ENCODE measurements at regions not wholly inside any gene's neighbourhood (a gene's known extent, or its start where the extent isn't known, plus 50 kb on each side); places are given as distances from the start of the nearest gene placed in this dataset.

DNA sequence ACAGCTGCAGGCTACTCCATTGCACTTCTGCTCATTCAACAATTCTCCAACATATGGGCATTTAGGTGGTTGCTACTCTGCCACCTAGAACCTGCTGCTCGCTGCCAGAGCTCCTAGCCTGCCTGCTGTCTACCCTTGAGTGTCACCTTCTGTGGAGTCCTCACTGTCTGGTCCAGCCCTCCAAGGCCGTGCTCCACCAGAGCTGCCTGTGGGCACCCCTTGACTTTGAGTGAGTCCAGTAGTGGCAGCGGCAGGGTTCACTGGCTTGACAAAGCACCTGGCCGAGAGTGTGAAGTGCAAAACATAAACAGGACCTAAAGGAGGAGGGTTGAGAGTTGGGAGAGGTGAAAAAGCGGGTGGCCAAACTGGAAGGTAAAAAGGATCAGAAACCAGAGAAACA, 120.3 kb upstream of the DNAH14 start:
- H3K4me1 ChIP-seq (ENCODE audit: control insufficient read depth in 4 of 4, insufficient read depth in 4 of 4, low read length in 3 of 4): no peaks in the 10 kb centered on the region
- no peaks in the 10 kb centered on the region for H3K27me3 ChIP-seq (ENCODE audit: control insufficient read depth in 4 of 4, insufficient read depth in 4 of 4, low read length in 3 of 4)
- no peaks in the 10 kb centered on the region for H3K36me3 ChIP-seq (ENCODE audit: control insufficient read depth in 4 of 4, insufficient read depth in 3 of 4, low read depth in 1 of 4, low read length in 3 of 4)
- TF ChIP-seq SP1 (IDR thresholded peaks at IDR 0.05) (no peak), EGR1 (IDR thresholded peaks at IDR 0.05; ENCODE audit: low read depth in 2 of 2) (no peak), RXRA (IDR thresholded peaks at IDR 0.05) (no peak), RAD21 (IDR thresholded peaks at IDR 0.05) (no peak), HNF4A (conservative IDR thresholded peaks at IDR 0.05) (no peak), YY1 (IDR thresholded peaks at IDR 0.05) (no peak), NR2F2 (IDR thresholded peaks at IDR 0.05) (no peak), FOXA1 (IDR thresholded peaks at IDR 0.05) (no peak), FOXA2 (IDR thresholded peaks at IDR 0.05) (no peak)
- TF ChIP-seq, protein P1, sequence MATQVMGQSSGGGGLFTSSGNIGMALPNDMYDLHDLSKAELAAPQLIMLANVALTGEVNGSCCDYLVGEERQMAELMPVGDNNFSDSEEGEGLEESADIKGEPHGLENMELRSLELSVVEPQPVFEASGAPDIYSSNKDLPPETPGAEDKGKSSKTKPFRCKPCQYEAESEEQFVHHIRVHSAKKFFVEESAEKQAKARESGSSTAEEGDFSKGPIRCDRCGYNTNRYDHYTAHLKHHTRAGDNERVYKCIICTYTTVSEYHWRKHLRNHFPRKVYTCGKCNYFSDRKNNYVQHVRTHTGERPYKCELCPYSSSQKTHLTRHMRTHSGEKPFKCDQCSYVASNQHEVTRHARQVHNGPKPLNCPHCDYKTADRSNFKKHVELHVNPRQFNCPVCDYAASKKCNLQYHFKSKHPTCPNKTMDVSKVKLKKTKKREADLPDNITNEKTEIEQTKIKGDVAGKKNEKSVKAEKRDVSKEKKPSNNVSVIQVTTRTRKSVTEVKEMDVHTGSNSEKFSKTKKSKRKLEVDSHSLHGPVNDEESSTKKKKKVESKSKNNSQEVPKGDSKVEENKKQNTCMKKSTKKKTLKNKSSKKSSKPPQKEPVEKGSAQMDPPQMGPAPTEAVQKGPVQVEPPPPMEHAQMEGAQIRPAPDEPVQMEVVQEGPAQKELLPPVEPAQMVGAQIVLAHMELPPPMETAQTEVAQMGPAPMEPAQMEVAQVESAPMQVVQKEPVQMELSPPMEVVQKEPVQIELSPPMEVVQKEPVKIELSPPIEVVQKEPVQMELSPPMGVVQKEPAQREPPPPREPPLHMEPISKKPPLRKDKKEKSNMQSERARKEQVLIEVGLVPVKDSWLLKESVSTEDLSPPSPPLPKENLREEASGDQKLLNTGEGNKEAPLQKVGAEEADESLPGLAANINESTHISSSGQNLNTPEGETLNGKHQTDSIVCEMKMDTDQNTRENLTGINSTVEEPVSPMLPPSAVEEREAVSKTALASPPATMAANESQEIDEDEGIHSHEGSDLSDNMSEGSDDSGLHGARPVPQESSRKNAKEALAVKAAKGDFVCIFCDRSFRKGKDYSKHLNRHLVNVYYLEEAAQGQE (IDR thresholded peaks at IDR 0.05): no peak
- TF ChIP-seq, protein P2, sequence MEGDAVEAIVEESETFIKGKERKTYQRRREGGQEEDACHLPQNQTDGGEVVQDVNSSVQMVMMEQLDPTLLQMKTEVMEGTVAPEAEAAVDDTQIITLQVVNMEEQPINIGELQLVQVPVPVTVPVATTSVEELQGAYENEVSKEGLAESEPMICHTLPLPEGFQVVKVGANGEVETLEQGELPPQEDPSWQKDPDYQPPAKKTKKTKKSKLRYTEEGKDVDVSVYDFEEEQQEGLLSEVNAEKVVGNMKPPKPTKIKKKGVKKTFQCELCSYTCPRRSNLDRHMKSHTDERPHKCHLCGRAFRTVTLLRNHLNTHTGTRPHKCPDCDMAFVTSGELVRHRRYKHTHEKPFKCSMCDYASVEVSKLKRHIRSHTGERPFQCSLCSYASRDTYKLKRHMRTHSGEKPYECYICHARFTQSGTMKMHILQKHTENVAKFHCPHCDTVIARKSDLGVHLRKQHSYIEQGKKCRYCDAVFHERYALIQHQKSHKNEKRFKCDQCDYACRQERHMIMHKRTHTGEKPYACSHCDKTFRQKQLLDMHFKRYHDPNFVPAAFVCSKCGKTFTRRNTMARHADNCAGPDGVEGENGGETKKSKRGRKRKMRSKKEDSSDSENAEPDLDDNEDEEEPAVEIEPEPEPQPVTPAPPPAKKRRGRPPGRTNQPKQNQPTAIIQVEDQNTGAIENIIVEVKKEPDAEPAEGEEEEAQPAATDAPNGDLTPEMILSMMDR (IDR thresholded peaks at IDR 0.05; ENCODE audit: low read depth, low read length, missing input control): no peak
- peaks cover 0 to 2% (median 0%) of the 10 kb centered on the region in 4 donors for H3K9me3 ChIP-seq (ENCODE audit: control insufficient read depth in 4 of 4, low read length in 3 of 4)
- 94% methylated on average over 5 of the region's 5 CpGs for WGBS
- DNase-seq (ENCODE audit: low spot score): no peak
- no peak overlapping the region for H3K9ac ChIP-seq (ENCODE audit: low read depth in 1 of 2, low read length in 2 of 2)
- H3K4me3 ChIP-seq (ENCODE audit: low read depth in 1 of 3, low read length in 3 of 3): no peak overlapping the region
- no peak overlapping the region for H3K27ac ChIP-seq (ENCODE audit: low read depth in 1 of 2, low read length in 2 of 2)

DNA sequence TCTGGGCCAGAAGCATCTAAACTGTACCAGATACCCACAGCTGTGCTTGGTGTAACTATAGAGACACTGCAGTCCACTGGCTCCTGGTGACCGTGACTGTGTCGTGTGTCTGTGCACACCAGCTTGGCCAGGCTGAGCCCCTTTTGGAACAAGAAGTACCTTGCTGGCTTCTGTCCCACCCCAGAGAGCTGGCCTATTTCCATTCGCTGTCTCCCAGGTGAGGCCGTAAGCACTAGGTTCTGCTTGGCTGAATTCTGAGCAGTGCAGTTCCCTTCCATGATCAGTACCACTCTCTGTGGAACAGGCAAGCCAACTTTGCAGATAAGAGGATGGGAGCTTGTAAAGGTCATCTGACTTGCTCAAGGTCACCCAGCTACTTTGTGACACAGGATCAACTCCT, 119.9 kb upstream of the DNAH14 start:
- Histone ChIP-seq H3K9me3 (ENCODE audit: control insufficient read depth in 4 of 4, low read length in 3 of 4) (peaks cover 0 to 2% (median 0%) of the 10 kb centered on the region in 4 donors), H3K36me3 (ENCODE audit: control insufficient read depth in 4 of 4, insufficient read depth in 3 of 4, low read depth in 1 of 4, low read length in 3 of 4) (no peaks in the 10 kb centered on the region), H3K27me3 (ENCODE audit: control insufficient read depth in 4 of 4, insufficient read depth in 4 of 4, low read length in 3 of 4) (no peaks in the 10 kb centered on the region), H3K9ac (ENCODE audit: low read depth in 1 of 2, low read length in 2 of 2) (no peak overlapping the region), H3K4me1 (ENCODE audit: control insufficient read depth in 4 of 4, insufficient read depth in 4 of 4, low read length in 3 of 4) (no peaks in the 10 kb centered on the region), H3K27ac (ENCODE audit: low read depth in 1 of 2, low read length in 2 of 2) (no peak overlapping the region), H3K4me3 (ENCODE audit: low read depth in 1 of 3, low read length in 3 of 3) (no peak overlapping the region)
- TF ChIP-seq TAF1 (conservative IDR thresholded peaks at IDR 0.05): no peak
- TF ChIP-seq HNF4G (IDR thresholded peaks at IDR 0.05): no peak
- TF ChIP-seq YY1 (IDR thresholded peaks at IDR 0.05): no peak
- TF ChIP-seq, protein P3, sequence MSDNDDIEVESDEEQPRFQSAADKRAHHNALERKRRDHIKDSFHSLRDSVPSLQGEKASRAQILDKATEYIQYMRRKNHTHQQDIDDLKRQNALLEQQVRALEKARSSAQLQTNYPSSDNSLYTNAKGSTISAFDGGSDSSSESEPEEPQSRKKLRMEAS (IDR thresholded peaks at IDR 0.05): no peak
- no peak for TF ChIP-seq SP1 (IDR thresholded peaks at IDR 0.05)
- DNase-seq (ENCODE audit: low spot score): no peak
- 96% methylated on average over 4 of the region's 4 CpGs for WGBS

DNA sequence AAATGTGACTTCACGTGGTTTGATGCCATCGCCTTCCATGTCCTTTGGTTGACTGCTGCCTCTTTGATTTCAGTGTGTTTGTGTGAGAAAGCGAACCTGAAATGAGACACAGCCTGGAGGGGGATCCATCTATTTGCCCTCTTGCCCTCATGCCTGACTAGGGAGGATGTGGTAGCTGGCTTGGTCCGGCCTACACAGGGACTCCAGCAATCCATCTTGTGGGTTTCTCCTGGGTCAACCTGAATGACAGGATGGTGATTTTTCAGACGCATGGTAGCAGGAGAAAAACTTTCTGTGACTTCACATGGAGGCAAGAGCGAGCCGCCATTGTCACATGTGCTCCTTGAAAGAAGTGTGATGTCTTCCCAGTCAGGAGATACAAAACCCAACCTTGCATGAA, 117.9 kb upstream of the DNAH14 start:
- Histone ChIP-seq H3K9ac (ENCODE audit: low read depth in 1 of 2, low read length in 2 of 2) (no peak overlapping the region), H3K4me3 (ENCODE audit: low read depth in 1 of 3, low read length in 3 of 3) (no peak overlapping the region), H3K4me1 (ENCODE audit: control insufficient read depth in 4 of 4, insufficient read depth in 4 of 4, low read length in 3 of 4) (no peaks in the 10 kb centered on the region), H3K27me3 (ENCODE audit: control insufficient read depth in 4 of 4, insufficient read depth in 4 of 4, low read length in 3 of 4) (no peaks in the 10 kb centered on the region), H3K36me3 (ENCODE audit: control insufficient read depth in 4 of 4, insufficient read depth in 3 of 4, low read depth in 1 of 4, low read length in 3 of 4) (no peaks in the 10 kb centered on the region), H3K27ac (ENCODE audit: low read depth in 1 of 2, low read length in 2 of 2) (no peak overlapping the region), H3K9me3 (ENCODE audit: control insufficient read depth in 4 of 4, low read length in 3 of 4) (peaks cover 0 to 2% (median 0%) of the 10 kb centered on the region in 4 donors)
- no peak for DNase-seq (ENCODE audit: low spot score)
- 92% methylated on average over 7 of the region's 7 CpGs for WGBS
- TF ChIP-seq JUND (IDR thresholded peaks at IDR 0.05) (no peak), HNF4A (conservative IDR thresholded peaks at IDR 0.05) (no peak), FOXA2 (IDR thresholded peaks at IDR 0.05) (no peak), YY1 (IDR thresholded peaks at IDR 0.05) (no peak), EGR1 (IDR thresholded peaks at IDR 0.05; ENCODE audit: low read depth in 2 of 2) (no peak), HNF4G (IDR thresholded peaks at IDR 0.05) (no peak), FOXA1 (IDR thresholded peaks at IDR 0.05) (no peak)
- TF ChIP-seq, protein P4, sequence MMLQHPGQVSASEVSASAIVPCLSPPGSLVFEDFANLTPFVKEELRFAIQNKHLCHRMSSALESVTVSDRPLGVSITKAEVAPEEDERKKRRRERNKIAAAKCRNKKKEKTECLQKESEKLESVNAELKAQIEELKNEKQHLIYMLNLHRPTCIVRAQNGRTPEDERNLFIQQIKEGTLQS (IDR thresholded peaks at IDR 0.05): no peak
- TF ChIP-seq, protein P5, sequence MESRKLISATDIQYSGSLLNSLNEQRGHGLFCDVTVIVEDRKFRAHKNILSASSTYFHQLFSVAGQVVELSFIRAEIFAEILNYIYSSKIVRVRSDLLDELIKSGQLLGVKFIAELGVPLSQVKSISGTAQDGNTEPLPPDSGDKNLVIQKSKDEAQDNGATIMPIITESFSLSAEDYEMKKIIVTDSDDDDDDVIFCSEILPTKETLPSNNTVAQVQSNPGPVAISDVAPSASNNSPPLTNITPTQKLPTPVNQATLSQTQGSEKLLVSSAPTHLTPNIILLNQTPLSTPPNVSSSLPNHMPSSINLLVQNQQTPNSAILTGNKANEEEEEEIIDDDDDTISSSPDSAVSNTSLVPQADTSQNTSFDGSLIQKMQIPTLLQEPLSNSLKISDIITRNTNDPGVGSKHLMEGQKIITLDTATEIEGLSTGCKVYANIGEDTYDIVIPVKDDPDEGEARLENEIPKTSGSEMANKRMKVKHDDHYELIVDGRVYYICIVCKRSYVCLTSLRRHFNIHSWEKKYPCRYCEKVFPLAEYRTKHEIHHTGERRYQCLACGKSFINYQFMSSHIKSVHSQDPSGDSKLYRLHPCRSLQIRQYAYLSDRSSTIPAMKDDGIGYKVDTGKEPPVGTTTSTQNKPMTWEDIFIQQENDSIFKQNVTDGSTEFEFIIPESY (IDR thresholded peaks at IDR 0.05): no peak

Data from liver (tissue), 8 donors.